ENCODE measurements at regions not wholly inside any gene's neighbourhood (a gene's known extent, or its start where the extent isn't known, plus 50 kb on each side); places are given as distances from the start of the nearest gene placed in this dataset.
A peak's percentile ranks its signal among the peaks of the same experiment; 100 is the strongest.

- DNase-seq (ENCODE audit: low spot score) (no peak), ATAC-seq (ENCODE audit: low read depth) (no peak)
- Histone ChIP-seq H3K4me3 (ENCODE audit: severe bottlenecking) (no peak overlapping the region), H3K27me3 (ENCODE audit: insufficient read depth, poor library complexity, severe bottlenecking) (no peaks in the 10 kb centered on the region), H3K36me3 (ENCODE audit: low read depth) (no peaks in the 10 kb centered on the region), H3K27ac (ENCODE audit: poor library complexity, severe bottlenecking) (no peak overlapping the region), H3K4me1 (ENCODE audit: insufficient read depth, poor library complexity, severe bottlenecking) (peaks cover 5% of the 10 kb centered on the region), H3K9me3 (ENCODE audit: severe bottlenecking) (no peaks in the 10 kb centered on the region)
- TF ChIP-seq CTCF (IDR thresholded peaks at IDR 0.05; ENCODE audit: poor library complexity, severe bottlenecking): no peak
These were observed 546.3 kb upstream of the ZEB2 start for GRCh38 chr2:145066151-145066661.

GRCh38 chr2:145065342-145065741 lies 545.4 kb upstream of the ZEB2 start:
- Histone ChIP-seq H3K36me3 (ENCODE audit: low read depth) (no peaks in the 10 kb centered on the region), H3K27me3 (ENCODE audit: insufficient read depth, poor library complexity, severe bottlenecking) (no peaks in the 10 kb centered on the region), H3K9me3 (ENCODE audit: severe bottlenecking) (no peaks in the 10 kb centered on the region), H3K4me1 (ENCODE audit: insufficient read depth, poor library complexity, severe bottlenecking) (peaks cover 9% of the 10 kb centered on the region), H3K4me3 (ENCODE audit: severe bottlenecking) (no peak overlapping the region), H3K27ac (ENCODE audit: poor library complexity, severe bottlenecking) (no peak overlapping the region)
- no peak for TF ChIP-seq CTCF (IDR thresholded peaks at IDR 0.05; ENCODE audit: poor library complexity, severe bottlenecking)
- DNase-seq (ENCODE audit: low spot score) (no peak), ATAC-seq (ENCODE audit: low read depth) (no peak)

- no peak overlapping the region for H3K27ac ChIP-seq (ENCODE audit: poor library complexity, severe bottlenecking)
- TF ChIP-seq CTCF (IDR thresholded peaks at IDR 0.05; ENCODE audit: poor library complexity, severe bottlenecking): no peak
These were observed 544.6 kb upstream of the ZEB2 start for GRCh38 chr2:145064511-145064910.

GRCh38 chr2:145060876-145061275 lies 541.0 kb upstream of the ZEB2 start:
- H3K27ac ChIP-seq (ENCODE audit: poor library complexity, severe bottlenecking): peak overlapping the region; percentile 52
- peak; percentile 69 for DNase-seq (ENCODE audit: low spot score)
- peaks cover 15% of the 10 kb centered on the region for H3K4me1 ChIP-seq (ENCODE audit: insufficient read depth, poor library complexity, severe bottlenecking)
- H3K27me3 ChIP-seq (ENCODE audit: insufficient read depth, poor library complexity, severe bottlenecking): no peaks in the 10 kb centered on the region
- peak; percentile 98 for ATAC-seq (ENCODE audit: low read depth)
- no peak overlapping the region for H3K4me3 ChIP-seq (ENCODE audit: severe bottlenecking)
- H3K36me3 ChIP-seq (ENCODE audit: low read depth): no peaks in the 10 kb centered on the region
- TF ChIP-seq CTCF (IDR thresholded peaks at IDR 0.05; ENCODE audit: poor library complexity, severe bottlenecking): no peak
- no peaks in the 10 kb centered on the region for H3K9me3 ChIP-seq (ENCODE audit: severe bottlenecking)

More at GRCh38 chr2:145064511-145064910, 544.6 kb upstream of the ZEB2 start:
- Histone ChIP-seq H3K4me3 (ENCODE audit: severe bottlenecking) (no peak overlapping the region), H3K36me3 (ENCODE audit: low read depth) (no peaks in the 10 kb centered on the region), H3K9me3 (ENCODE audit: severe bottlenecking) (no peaks in the 10 kb centered on the region), H3K4me1 (ENCODE audit: insufficient read depth, poor library complexity, severe bottlenecking) (peaks cover 18% of the 10 kb centered on the region), H3K27me3 (ENCODE audit: insufficient read depth, poor library complexity, severe bottlenecking) (no peaks in the 10 kb centered on the region)
- ATAC-seq (ENCODE audit: low read depth) (no peak), DNase-seq (ENCODE audit: low spot score) (no peak)

GRCh38 chr2:145059914-145060313 lies 540.0 kb upstream of the ZEB2 start:
- DNase-seq (ENCODE audit: low spot score) (no peak), ATAC-seq (ENCODE audit: low read depth) (no peak)
- no peaks in the 10 kb centered on the region for H3K36me3 ChIP-seq (ENCODE audit: low read depth)
- peaks cover 15% of the 10 kb centered on the region for H3K4me1 ChIP-seq (ENCODE audit: insufficient read depth, poor library complexity, severe bottlenecking)
- no peaks in the 10 kb centered on the region for H3K9me3 ChIP-seq (ENCODE audit: severe bottlenecking)
- no peak overlapping the region for H3K4me3 ChIP-seq (ENCODE audit: severe bottlenecking)
- H3K27me3 ChIP-seq (ENCODE audit: insufficient read depth, poor library complexity, severe bottlenecking): no peaks in the 10 kb centered on the region
- no peak for TF ChIP-seq CTCF (IDR thresholded peaks at IDR 0.05; ENCODE audit: poor library complexity, severe bottlenecking)
- peak overlapping the region; percentile 52 for H3K27ac ChIP-seq (ENCODE audit: poor library complexity, severe bottlenecking)

Data from RWPE2 (cell line).